DMS79 treated with DMSO at 0.1 percent for 48 hours (cell line): ENCODE measurements at regions not wholly inside any gene's neighbourhood (a gene's known extent, or its start where the extent isn't known, plus 50 kb on each side); places are given as distances from the start of the nearest gene placed in this dataset.
"Not testable (repeated sequence)": the region's sequence is repeated elsewhere in the genome, so short reads cannot be mapped to it uniquely, and the experiment has no call there.

Experiments
- DNase-seq: peaks from one replicate; lab custom pipeline; 2025; lab: John Stamatoyannopoulos, UW

DNA sequence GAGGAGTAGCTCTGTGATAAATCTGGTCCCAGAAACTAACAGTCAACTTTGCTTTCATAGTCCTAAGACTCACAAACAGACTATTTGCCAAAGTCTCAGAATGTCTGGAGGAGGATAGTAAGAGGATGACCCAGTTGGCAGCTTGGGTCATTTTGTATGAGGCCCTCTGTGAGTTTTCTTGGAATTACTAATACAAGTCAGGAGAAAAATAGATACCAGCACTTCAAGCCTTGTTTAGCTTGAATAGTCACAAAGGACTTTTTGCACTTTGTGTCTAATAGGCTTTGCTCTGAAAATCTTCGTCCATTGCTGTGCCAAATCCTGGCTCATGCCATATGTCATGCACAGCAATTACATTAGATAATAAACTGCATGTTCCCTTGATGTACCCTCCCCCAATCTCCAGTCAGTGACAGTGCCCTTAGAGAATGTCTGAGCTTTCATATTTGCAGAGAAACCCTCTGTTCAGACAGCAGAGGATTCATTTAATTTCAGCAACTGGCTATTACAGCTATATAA, 612.8 kb downstream of the CSNK1G3 start:
- no peak for DNase-seq

DNA sequence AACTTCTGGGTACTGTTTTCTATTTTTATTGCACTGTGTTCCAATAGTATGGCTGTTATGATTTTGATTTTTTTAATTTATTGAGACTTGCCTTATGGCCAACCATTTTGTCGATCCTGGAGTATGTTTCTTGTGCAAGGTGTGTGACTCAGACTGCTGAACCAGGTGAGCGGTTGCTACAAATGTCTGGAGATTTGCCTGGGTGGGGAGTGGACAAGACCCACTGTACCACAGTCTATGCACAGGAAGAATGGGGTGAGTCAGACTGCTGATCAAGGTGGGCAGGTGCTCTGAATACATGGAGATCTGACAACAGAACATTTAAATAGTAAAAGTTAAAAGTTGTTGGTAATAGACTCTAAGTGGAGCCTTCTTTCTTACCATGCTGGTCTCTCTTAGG, 609.2 kb downstream of the CSNK1G3 start:
- no peak for DNase-seq

DNA sequence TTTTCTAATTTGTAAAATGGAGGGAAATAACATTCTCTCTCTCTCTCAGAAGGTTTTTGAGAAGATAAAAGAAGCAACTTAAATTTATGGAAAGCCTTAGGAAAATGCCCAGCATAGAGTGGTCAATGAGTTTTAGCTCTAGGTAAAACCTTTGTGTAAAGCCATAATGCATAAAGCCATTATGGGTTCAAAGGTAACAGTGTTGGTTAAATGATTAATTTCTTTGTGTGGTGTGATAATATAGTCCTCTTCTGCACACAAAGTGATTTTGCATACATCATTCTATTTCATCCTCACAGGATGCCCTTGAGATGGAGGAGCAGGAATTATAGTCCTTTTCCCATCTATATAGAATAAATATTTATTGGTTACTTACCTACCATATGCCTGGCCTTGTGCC, 602.9 kb downstream of the CSNK1G3 start:
- DNase-seq: no peak

DNA sequence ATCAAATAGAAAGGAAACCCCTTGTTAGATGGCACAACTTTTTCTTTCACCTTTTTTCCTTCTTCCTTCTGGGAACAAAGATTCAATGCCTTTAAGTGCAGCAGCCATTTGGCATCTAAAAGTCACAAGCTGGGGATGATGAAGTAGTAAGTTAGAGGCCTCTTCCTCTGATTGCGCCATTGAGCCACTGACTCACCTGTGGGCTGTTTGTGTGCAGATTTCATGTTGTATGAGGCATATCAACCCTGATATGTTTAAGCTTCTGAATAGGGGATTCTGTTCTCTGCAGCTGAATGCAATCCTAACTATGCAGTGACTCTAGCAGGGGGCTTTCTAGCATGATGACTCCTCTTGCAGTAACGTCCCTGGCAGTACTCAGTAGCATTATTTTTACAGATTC, 599.9 kb downstream of the CSNK1G3 start:
- DNase-seq: no peak

DNA sequence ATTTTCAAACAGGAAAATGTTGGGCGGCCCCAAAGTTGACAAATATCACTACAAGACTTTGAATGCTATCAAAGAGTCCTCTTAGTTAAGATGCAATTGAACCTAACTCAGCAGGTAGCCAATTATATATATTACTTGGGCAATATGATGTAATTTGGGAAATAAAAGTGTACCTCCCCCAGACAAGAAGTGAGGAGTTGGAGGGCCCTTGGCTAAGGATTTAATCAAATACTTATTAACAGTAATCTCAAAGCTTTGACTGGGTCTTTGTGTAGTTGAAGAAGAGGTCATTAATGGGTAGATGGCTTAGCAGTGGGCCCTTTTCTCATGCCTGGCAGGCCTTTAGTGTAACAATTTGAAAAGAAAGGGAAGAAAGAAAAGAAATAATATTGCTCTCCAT, 599.0 kb downstream of the CSNK1G3 start:
- DNase-seq: no peak

DNA sequence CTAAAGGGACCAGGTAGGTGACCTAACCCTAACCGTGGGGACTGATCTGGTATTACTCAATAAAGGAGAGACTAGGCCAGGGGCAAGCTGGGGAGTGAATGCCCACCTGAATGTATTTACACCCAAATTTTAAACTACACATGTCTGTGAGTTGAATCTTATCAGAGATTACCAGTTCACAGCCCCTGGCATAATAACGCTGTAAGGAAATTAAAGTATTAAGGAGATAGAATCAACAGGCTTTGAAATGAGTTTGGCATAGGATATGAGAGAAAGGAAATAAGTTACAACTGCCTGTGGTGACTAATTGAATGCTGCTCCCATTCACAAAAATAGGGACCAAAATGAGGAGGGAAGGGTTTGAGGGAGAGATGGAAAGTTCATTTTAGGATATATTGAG, 593.3 kb downstream of the CSNK1G3 start:
- DNase-seq: no peak

DNA sequence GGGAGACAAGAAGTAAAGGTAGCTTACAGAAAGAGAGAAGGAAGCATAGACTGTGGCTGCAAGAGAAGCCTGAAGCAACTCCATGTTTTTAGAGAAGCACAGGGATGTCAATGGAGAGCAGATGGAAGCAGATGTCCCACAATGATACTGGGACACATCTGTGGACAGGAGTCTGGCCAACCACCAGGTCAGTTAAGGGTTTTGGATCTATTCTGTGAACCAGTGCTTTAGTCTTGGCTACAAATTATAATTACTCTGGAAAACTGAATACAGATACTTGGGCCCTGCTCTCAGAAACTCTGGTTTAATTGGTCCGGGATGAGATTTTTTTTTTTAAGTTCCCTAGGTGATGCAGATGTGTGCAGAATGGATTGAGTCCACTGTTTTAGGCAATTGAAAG, 592.8 kb downstream of the CSNK1G3 start:
- no peak for DNase-seq

DNA sequence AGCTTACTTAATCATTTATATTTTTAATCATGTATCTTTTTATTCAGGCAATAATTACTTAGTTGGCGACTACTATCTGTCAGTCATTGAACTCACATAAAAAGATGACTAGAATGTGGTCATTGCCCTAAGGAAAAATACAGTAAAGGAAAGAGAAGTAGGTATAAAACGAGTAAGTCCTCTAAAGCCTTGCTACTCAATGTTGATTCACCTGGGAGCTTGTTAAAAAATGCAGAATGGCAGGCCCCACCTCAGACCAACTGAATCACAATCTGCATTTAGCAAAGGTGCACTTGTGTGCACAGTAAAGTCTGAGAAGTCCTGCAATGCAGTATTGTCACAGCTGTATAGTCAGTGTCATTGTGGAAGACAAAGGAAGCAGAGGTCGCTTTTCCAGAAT, 592.4 kb downstream of the CSNK1G3 start:
- no peak for DNase-seq

DNA sequence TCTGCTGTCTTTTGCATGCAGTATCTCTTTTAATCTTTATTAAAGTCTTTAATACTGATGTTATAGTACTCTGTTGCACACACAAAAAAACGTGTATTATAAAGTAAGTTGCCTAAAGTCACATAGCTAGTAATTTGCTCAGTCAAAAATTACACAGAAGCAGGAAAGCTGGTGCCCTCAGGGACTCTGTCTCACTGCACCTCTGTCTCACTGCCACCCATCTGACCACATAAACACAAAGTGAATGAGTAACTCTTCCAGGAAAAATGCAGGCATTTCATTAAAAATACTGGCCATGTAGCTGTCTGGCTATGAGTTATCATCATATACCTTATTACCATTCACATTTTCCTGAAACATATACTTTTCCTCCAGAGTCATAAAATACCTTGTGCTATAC, 591.7 kb downstream of the CSNK1G3 start:
- DNase-seq: no peak

DNA sequence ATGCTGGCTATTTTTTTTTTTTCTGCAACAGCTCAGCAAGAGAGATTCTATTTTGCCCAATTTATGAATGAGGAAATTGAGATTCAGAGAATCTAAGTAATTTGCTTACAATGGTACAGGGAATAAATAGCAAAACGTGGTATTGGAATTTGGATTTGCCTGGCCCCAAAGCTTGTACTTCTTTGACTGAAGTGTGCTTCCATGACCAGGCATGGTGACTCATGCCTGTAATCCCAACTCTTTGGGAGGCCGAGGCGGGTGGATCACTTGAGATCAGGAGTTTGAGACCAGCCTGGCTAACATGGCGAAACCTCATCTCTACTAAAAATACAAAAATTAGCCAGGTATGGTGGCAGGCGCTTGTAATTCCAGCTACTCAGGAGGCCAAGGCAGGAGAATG, 591.1 kb downstream of the CSNK1G3 start:
- not testable (repeated sequence) for DNase-seq

DNA sequence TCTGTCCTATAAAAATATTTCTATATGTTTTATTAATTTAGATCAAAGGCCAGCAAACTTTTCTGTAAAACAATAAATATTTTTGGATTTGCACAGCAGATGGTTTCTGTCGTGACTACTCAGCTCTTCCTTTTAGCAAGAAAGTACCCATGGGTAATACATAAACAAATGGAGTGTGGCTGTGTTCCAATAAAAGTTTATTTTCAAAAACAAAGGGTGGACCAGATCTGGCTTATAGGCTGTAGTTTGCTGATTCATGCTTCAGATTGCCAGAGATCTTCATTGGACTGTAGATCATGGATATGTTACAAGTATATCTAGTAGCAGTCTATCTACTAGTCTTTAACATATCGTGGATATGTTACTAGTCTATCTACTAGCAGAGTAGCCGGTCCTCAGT, 590.5 kb downstream of the CSNK1G3 start:
- no peak for DNase-seq

DNA sequence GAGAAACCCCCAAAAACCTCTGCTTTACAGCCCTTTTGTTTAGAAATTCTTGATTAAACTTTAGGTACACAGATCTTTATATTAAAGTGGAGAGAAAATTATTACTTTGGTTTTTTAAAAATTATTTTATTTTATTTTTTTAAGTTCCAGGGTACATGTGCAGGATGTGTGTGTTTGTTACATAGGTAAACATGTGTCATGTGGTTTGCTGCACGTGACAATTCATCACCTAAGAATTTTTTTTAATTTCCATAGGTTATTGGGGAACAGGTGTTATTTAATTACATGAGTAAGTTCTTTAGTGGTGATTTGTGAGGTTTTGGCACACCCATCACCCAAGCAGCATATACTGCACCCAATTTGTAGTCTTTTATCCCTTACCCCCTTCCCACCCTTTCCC, 581.7 kb downstream of the CSNK1G3 start:
- no peak for DNase-seq

DNA sequence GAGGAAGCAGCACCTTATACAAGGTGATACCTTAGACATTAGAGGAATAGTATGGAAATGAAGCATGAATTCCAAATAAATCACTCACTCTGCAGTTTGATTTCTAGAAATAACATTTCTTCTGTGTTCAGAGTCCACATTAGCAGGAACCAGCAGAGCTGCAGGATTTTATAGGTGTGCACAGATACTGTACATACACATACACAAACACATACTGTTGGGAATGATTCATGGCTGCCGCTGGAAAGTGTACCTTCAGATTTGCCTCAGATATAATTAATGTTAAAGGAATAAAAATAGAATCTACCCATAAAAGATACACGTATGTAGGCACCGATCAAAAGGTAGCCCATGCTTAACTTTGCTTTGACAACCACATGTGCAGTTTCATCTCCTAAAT, 578.1 kb downstream of the CSNK1G3 start:
- DNase-seq: no peak

DNA sequence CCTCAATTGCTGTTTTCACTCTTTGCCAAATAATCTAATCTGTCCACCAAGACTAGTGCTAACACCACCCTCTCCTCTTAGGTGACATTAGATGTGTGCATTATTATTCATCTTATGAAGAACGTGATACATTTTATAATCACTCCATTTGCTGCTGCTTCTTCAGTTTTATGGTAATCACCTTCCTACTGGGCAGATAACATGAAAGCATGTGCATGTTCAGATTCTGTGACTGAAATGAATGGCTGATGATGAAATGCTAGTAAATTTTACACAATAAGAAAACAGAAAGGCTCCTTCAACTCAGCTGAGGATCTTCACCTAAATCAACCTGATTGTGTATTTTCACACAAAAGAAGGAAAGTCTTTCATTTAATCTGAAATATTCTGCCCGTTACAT, 577.6 kb downstream of the CSNK1G3 start:
- DNase-seq: no peak

DNA sequence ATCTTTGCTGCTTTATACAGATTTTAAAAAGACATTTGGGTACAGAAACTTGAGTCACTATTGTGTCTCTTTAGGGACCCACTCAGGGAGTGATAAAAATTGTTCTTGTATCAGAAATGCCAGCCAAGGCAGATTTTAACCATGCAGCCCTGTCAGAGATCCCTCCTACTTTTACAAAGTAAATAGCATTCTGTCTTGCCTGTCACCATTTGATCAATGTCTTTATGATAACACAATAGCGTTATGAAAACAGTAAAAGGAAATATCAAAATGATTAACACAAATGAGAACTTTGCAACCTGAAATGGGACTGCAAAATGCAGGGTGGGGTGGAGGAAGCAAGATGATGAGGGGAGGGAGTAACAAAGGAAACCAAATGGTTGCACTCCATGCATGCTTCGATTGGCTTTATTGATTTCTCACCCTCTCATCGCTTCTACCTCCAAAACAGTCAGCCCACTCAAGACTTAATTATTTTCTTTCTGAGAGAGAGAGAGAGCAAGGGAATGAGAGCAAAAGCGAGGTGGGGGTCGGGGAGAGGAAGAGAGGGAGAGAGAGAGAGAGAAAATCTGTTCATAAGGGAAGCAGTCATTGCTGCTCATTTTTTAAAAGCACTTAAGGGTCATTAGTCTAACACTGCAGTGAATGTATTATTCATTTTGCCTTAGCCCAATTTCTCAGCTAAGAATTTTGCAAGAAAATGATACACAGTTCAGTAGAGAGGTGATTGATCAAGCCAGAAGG, 576.5 kb downstream of the CSNK1G3 start:
- peak; percentile 40 for DNase-seq

DNA sequence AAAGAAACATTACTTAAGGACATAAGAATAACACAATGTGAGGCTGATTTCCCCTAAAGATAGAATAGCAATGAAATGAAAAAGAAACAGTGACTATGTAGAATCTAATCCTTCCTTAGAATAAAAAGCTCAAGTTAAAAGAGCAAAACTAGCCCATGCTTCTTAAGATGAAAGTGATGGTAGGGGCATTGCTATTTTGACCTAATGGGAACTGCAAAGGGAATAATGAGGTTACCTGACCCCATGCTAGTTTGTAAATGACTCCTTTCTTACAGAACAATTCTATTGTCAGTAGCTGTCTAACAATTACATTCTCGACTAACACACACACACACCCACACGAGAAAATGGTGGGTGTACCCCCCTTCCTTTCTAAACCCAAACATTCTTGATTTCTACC, 575.8 kb downstream of the CSNK1G3 start:
- DNase-seq: no peak

DNA sequence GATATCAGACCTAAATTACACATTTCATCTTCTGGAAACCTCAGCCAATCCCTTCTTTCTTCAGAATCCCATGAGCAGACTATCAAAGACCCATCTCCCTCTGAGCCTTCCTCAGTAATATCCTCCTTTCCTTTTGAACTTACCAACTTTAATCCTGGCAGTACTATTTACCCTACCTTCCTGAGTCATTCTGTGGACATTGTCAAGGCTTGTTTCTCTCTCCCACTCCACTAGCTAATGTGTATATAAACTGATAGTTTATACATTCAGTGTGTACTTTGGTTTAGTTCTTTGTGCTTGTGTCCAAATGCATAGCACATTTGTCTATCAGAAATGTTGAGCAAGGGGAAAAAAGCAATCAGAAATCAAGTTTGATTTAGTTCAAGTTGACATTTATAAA, 568.3 kb downstream of the CSNK1G3 start:
- no peak for DNase-seq

DNA sequence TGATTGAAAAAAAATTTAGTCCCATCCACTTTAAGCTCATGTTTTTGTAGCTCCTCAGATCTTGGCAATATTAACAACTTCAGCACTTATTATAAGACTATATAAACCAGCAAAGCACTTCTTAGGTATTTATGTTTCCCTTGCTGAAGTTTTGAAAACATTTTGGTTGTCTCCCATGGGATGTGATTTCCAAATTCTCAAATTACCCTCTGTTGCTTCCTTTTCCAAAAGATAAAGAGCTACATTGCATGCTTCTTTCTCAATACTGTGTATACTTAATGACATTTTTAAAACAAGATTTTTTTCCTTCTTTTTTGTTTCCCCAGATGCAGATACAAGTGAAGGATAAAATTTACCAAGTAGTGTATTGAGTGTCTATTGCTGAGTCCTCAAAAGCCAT, 567.1 kb downstream of the CSNK1G3 start:
- no peak for DNase-seq

DNA sequence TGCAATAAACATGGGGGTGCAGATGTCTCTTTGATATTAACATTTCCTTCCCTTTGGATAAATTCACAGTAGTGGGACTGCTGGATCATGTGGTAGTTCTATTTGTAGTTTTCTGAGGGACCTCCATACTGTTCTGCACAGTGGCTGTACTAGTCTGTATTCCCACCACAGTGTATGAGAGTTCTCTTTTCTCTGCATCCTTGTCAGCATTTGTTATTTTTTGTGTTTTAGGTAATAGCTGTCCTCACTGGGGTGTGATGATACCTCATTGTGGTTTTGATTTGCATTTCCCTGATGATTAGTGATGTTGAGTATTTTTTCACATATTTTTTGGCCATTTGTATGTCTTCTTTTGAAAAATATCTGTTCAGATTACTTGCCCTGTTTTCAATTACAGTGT, 562.5 kb downstream of the CSNK1G3 start:
- DNase-seq: no peak

DNA sequence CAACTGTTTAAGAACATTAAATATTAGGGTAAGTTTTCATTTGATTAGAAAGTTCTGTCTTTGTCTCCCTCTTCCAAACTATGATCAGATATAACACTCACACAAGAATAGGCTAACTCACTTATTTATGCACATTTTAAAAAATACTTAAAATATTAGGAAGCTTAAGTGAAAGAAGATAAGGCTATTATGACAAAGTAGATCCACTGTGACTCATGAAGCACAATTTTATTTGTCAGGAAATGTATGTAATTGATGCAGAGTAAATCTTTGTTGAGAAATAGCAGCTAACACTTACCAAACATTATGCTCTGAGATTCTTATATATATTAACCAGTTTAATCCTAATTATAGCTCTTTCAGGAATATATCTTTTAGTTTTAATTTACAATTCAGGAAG, 560.6 kb downstream of the CSNK1G3 start:
- no peak for DNase-seq

DNA sequence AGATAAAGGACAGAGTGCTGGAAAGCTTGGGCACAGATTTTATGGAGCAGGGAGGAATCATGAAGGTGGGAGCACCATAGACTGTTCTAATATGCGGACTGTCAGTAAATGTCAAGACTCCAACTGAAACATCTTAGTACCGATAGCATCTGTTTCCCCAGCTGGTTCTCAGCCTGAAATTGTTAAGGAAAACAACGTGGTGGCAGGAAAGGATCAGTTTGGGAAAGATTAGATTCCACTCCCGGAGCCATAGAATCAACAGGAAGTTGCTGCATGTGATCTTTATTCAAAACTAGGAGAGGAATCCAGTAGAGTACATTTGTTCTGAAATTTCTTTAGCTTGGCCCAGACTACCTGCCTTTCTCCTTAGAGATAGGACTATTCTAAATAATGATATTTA, 559.1 kb downstream of the CSNK1G3 start:
- no peak for DNase-seq

DNA sequence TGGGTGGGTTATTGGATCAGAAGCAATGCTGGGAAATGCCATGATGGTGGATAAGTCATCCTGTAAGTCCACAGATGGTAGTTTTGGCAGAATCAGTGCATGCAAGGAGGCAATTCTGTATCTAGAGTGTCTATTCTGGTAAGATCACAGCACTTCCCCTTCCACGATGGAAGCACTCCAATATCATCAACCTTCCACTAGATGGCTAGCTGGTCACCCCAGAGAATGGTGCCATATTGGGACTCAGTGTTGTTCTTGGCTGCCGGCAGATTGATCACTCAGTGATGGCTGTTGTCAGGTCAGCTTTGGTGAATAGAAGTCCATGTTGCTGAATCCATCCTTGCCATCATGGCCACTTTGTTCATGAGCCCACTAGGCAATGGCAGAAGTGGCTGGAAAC, 553.5 kb downstream of the CSNK1G3 start:
- no peak for DNase-seq

DNA sequence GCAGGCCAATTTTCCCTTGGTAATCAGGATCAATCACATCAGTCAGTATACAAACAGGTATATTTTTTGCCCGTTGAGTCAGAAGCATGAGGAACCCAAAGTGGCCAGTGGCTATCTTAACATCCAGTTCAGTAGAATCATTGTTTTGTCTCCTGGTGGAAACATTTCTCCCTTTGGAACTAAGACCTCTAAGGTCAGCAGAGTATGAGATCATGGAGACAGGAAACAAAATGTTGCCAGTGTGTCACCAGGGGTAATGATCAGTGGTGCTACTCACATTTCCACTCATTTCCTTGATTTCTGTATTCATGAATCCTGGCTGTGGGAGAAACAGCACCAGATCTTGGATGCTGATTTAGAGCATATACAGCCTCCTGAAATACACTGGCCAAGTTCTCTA, 553.0 kb downstream of the CSNK1G3 start:
- no peak for DNase-seq

DNA sequence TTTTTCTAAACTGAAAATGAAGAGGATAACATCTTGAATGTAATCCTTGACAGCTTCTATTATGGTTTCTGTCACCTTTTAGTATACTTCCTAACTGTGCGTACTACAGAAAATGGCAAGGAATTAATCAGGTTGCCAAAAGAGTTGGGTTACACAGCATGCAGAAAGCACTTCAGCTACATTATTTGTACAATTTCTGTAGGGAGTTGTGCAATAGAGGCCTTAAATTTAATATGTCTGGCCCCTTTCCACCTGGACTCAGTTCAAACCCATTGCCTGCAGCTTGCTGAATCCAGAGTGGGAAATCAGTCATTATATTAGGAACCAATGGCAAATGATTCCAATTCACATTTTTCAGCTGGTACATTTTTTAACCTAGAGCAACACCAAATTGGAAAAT, 549.7 kb downstream of the CSNK1G3 start:
- peak; percentile 74 for DNase-seq
